Right cardiac atrium (tissue), 5 donors: ENCODE measurements at regions not wholly inside any gene's neighbourhood (a gene's known extent, or its start where the extent isn't known, plus 50 kb on each side); places are given as distances from the start of the nearest gene placed in this dataset.

ENCODE experiments used
- ATAC-seq, 2 donors: fragments of 200-7000 bp; cut with Tn5 transposase; one replicate each; pipeline versions ENCODE4 v1.8.0 to v1.9.1; 2020; ENCODE audit warnings: moderate library complexity in 2 of 2, mild to moderate bottlenecking in 1 of 2
- DNase-seq, 3 donors: peaks; one replicate each; pipeline ENCODE4 v3.0.0-alpha.2; 2020
- H3K27ac ChIP-seq: one replicate; pipeline ENCODE4 v1.5.1; 2013; ENCODE audit warnings: mild to moderate bottlenecking, low read length, control low read depth, moderate library complexity
- H3K27me3 ChIP-seq: one replicate; pipeline ENCODE4 v1.6.1; 2013; ENCODE audit not compliant: control insufficient read depth, insufficient read depth
- H3K4me1 ChIP-seq: one replicate; pipeline ENCODE4 v1.6.1; 2013; ENCODE audit warnings: low read length; ENCODE audit not compliant: control insufficient read depth, insufficient read depth
- H3K4me3 ChIP-seq: one replicate; pipeline ENCODE4 v1.5.1; 2013; ENCODE audit warnings: low read length, control low read depth
- H3K9me3 ChIP-seq: one replicate; pipeline ENCODE4 v1.6.1; 2013; ENCODE audit warnings: low read length; ENCODE audit not compliant: control insufficient read depth
- WGBS: extraction: QIAGEN DNeasy Blood & Tissue Kit; methylation state at CpG from one replicate; pipeline ENCODE4 v1.1.7; 2013; 5-methylcytosine and 5-hydroxymethylcytosine counted together
- intact Hi-C, 4 donors: fragments of 100-400 bp; cut with DNase I; formaldehyde crosslinking; loops; one replicate each; pipeline versions ENCODE4 v1.11.0 to v1.14.0; 2022 to 2023
- donor health status: healthy with polysubstance abuse.
- donor health status: DM: no; HTN: yes; CAD: no.
- donor health status: DM: no; HTN: no; CAD: no.
- donor health status: DM: no; HTN: yes; CAD: no; lungs with severe emphysema.
- donor health status: DM: yes; HTN: yes; CAD: no.

GRCh38 chr2:3982160-3982559, 278.8 kb downstream of the DCDC2C start:
- H3K4me1 ChIP-seq, result no peaks in the 10 kb centered on the region
- DNase-seq (no peak), ATAC-seq (no peak)
- no peaks in the 10 kb centered on the region for H3K27me3 ChIP-seq
- intact Hi-C loops, result no loop called here
- no peak overlapping the region for H3K4me3 ChIP-seq
- H3K27ac ChIP-seq, result no peak overlapping the region
- WGBS, result 82% methylated on average over 2 of the region's 2 CpGs
- no peaks in the 10 kb centered on the region for H3K9me3 ChIP-seq

DNA sequence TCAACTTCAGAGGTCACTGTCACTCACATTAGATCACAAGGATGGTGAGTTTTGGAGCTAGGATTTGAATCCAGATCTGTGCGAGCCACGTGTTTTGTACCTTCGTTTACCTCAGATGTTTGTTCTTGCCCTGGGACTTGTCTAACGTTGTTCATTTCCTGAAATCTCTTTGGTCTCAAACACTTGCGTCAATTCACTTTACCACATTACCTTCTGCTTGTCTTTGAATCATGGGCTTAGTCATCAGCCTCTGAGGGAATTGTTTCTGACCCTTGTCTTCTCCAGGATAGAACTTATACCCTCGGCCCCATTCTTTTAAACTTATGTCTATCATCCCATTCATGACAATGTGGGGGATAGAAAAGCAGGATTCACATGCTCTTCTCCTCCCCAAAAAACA, 282.7 kb downstream of the DCDC2C start:
- WGBS, result 85% methylated on average over 6 of the region's 6 CpGs
- Histone ChIP-seq H3K4me1 (no peaks in the 10 kb centered on the region), H3K9me3 (no peaks in the 10 kb centered on the region), H3K27ac (no peak overlapping the region), H3K4me3 (no peak overlapping the region), H3K27me3 (no peaks in the 10 kb centered on the region)
- no peak for ATAC-seq
- DNase-seq, result no peak
- intact Hi-C loops, result no loop called here

- H3K27me3 ChIP-seq, result no peaks in the 10 kb centered on the region
- no peak overlapping the region for H3K27ac ChIP-seq
- intact Hi-C loops, result no loop called here
- no peak overlapping the region for H3K4me3 ChIP-seq
- 73% methylated on average over 7 of the region's 7 CpGs for WGBS
- no peak for ATAC-seq
- DNase-seq, result no peak
- H3K9me3 ChIP-seq, result no peaks in the 10 kb centered on the region
- no peaks in the 10 kb centered on the region for H3K4me1 ChIP-seq
Measured at GRCh38 chr2:3986530-3987258, 283.3 kb downstream of the DCDC2C start.

DNA sequence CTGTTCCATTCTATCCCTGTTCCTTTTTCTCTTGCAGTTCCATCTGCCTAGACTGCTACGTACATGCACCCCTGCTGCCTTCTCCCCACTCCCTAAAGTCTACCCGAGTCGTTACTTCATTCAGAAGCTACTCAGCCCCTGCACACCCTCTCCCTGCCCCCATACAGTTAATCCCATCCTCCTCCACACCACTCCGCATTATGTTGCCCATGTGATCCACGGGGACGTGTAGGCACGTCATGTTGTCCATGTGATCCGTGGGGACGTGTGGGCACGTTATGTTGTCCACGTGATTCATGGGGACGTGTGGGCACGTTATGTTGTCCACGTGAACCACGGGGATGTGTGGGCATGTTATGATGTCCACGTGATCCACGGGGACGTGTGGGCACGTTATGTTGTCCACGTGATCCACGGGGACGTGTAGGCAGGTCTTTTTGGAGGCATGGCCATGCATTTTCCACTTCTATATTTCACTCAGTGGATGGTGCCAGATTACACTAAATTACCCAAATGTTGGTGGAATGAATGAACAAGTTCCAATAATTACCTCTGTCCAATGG, 299.5 kb downstream of the DCDC2C start:
- 83% methylated on average over 22 of the region's 22 CpGs for WGBS

DNA sequence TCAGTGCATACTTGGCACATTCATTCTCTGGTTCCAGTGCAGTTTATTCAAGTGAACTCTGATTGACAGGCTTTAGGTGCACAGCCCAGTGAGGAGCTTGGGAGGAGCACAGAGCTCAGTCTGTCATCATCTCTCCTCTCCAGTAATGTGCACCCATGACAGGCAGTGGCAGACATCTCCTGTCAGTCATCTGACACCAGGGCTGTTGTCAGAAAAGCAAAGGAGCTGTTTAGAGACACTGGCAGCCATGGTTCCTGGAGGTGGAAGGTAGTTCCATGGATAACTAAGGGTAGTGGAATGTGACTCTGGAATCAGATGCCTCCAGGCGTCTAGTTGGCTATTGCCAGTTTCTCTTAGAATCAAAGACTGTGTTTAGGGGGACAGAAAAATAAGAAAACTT, 308.8 kb downstream of the DCDC2C start:
- Histone ChIP-seq H3K27ac (no peak overlapping the region), H3K27me3 (no peaks in the 10 kb centered on the region), H3K4me1 (no peaks in the 10 kb centered on the region), H3K4me3 (no peak overlapping the region), H3K9me3 (no peaks in the 10 kb centered on the region)
- WGBS, result 71% methylated on average over 1 of the region's 1 CpG
- intact Hi-C loops, result no loop called here
- no peak for DNase-seq
- ATAC-seq, result no peak

More for the DNA sequence above, 299.5 kb downstream of the DCDC2C start:
- intact Hi-C loops, result no loop called here
- Histone ChIP-seq H3K9me3 (no peaks in the 10 kb centered on the region), H3K4me1 (no peaks in the 10 kb centered on the region), H3K27me3 (no peaks in the 10 kb centered on the region), H3K27ac (no peak overlapping the region), H3K4me3 (no peak overlapping the region)
- no peak for ATAC-seq
- no peak for DNase-seq

DNA sequence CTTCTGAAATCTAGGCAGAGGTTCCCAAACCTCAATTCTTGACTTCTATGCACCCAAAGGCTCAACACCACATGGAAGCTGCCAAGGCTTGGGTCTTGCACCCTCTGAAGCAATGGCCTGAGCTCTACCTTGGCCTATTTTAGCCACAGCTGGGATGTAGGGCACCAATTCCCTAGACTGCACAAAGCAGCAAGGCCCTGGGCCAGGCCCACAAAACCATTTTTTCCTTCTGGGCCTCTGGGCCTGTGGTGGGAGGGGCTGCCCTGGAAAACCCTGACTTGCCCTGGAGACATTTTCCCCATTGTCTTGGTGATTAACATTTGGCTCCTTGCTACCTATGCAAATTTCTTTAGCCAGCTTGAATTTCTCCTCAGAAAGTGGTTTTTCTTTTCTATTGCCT, 315.2 kb downstream of the DCDC2C start:
- Histone ChIP-seq H3K9me3 (no peaks in the 10 kb centered on the region), H3K4me1 (no peaks in the 10 kb centered on the region), H3K27ac (no peak overlapping the region), H3K27me3 (no peaks in the 10 kb centered on the region), H3K4me3 (no peak overlapping the region)
- ATAC-seq (no peak), DNase-seq (no peak)
- intact Hi-C loops, result no loop called here

GRCh38 chr2:4020153-4020552, 316.8 kb downstream of the DCDC2C start:
- WGBS, result 48% methylated on average over 5 of the region's 5 CpGs
- H3K4me3 ChIP-seq, result no peak overlapping the region
- ATAC-seq (no peak), DNase-seq (no peak)
- H3K9me3 ChIP-seq, result no peaks in the 10 kb centered on the region
- H3K4me1 ChIP-seq, result no peaks in the 10 kb centered on the region
- intact Hi-C loops, result no loop called here
- H3K27ac ChIP-seq, result no peak overlapping the region
- H3K27me3 ChIP-seq, result no peaks in the 10 kb centered on the region

- Histone ChIP-seq H3K27me3 (no peaks in the 10 kb centered on the region), H3K4me3 (no peak overlapping the region), H3K27ac (no peak overlapping the region), H3K4me1 (no peaks in the 10 kb centered on the region), H3K9me3 (no peaks in the 10 kb centered on the region)
- intact Hi-C loops, result no loop called here
- ATAC-seq, result no peak
- no peak for DNase-seq
- 60% methylated on average over 10 of the region's 10 CpGs for WGBS
Measured at GRCh38 chr2:4020649-4021048, 317.3 kb downstream of the DCDC2C start.

DNA sequence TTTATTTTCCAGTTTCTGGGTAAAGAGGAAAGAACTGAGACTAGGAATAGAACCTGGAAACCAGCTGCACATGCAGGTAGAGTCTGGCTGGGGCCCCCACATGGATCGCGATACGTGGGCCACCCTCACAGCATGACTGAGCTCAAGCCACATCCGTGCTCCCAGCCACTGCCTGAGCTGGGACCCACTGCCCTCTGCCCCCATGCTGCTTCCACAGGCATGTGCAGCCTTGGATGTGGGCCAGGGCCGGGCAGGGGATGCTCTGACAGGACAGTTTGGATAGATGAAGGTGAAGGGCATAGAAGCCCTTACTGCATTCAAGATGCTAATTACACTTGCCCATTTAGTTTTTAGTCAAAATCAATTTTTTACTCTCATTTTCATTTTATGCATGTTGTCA, 321.2 kb downstream of the DCDC2C start:
- H3K4me3 ChIP-seq, result no peak overlapping the region
- 80% methylated on average over 5 of the region's 5 CpGs for WGBS
- no peaks in the 10 kb centered on the region for H3K9me3 ChIP-seq
- no peak for ATAC-seq
- intact Hi-C loops, result no loop called here
- H3K27me3 ChIP-seq, result no peaks in the 10 kb centered on the region
- DNase-seq, result no peak
- no peak overlapping the region for H3K27ac ChIP-seq
- no peaks in the 10 kb centered on the region for H3K4me1 ChIP-seq

DNA sequence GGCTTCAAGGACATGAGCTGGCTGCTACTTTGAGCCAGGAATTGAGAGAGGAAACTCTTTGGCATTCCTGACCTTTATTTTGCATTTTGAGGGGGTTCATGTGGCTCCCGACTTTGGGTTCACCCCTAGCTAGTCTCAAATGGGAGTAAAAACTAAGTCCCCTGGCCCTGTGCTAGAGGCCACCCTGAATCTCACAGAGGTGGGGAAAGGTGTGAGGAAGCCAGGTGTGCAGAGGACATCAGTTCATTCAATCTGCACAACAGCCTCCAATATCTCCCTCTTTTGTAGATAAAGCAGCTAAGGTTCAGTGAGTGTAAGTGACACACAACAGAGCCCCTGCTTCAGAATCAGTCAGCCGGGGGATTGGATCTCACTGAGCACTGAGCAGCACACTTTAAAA, 325.7 kb downstream of the DCDC2C start:
- H3K4me3 ChIP-seq, result no peak overlapping the region
- H3K9me3 ChIP-seq, result no peaks in the 10 kb centered on the region
- intact Hi-C loops, result no loop called here
- no peaks in the 10 kb centered on the region for H3K27me3 ChIP-seq
- no peak overlapping the region for H3K27ac ChIP-seq
- no peak for DNase-seq
- 54% methylated on average over 2 of the region's 2 CpGs for WGBS
- no peak for ATAC-seq
- no peaks in the 10 kb centered on the region for H3K4me1 ChIP-seq

GRCh38 chr2:4039896-4040295, 336.5 kb downstream of the DCDC2C start:
- intact Hi-C loops, result no loop called here
- H3K27ac ChIP-seq, result no peak overlapping the region
- no peak overlapping the region for H3K4me3 ChIP-seq
- ATAC-seq, result peak in 1 of 2 donors; percentile 74
- no peaks in the 10 kb centered on the region for H3K27me3 ChIP-seq
- H3K9me3 ChIP-seq, result no peaks in the 10 kb centered on the region
- no peak for DNase-seq
- no peaks in the 10 kb centered on the region for H3K4me1 ChIP-seq
- WGBS, result 43% methylated on average over 7 of the region's 7 CpGs
